CD14-positive monocyte (primary cell): ENCODE measurements at regions not wholly inside any gene's neighbourhood (a gene's known extent, or its start where the extent isn't known, plus 50 kb on each side); places are given as distances from the start of the nearest gene placed in this dataset.

Experiments used
- DNase-seq, 3 donors: peaks; one replicate each; pipeline ENCODE4 v3.0.0-alpha.2; 2011 to 2022
- H2AFZ ChIP-seq: 2 replicates; pipeline ENCODE4 v1.6.0; 2012; ENCODE audit warnings: mild to moderate bottlenecking, low read depth, low read length, inconsistent platforms; ENCODE audit not compliant: insufficient read depth, poor library complexity, severe bottlenecking
- H3K27ac ChIP-seq, 2 donors: 1 replicate in 1 of 2; 2 replicates in 1 of 2; pipeline ENCODE4 v1.5.1; 2012 to 2013; ENCODE audit warnings: low read length in 2 of 2, control low read depth in 1 of 2, inconsistent platforms in 1 of 2, low read depth in 1 of 2, mild to moderate bottlenecking in 1 of 2
- H3K27me3 ChIP-seq, 2 donors: one replicate each; pipeline versions ENCODE4 v1.6.0 to v1.6.1; 2011 to 2013; ENCODE audit warnings: low read length in 2 of 2; ENCODE audit not compliant: control insufficient read depth in 2 of 2, insufficient read depth in 2 of 2
- H3K36me3 ChIP-seq, 2 donors: replicated peaks in 1 of 2; 1 replicate in 1 of 2; 2 replicates in 1 of 2; pipeline versions ENCODE4 v1.5.1 to v1.6.1; 2012 to 2013; ENCODE audit warnings: low read length in 2 of 2, control low read depth in 1 of 2, inconsistent platforms in 1 of 2, mild to moderate bottlenecking in 1 of 2; ENCODE audit not compliant: insufficient read depth in 2 of 2, control insufficient read depth in 1 of 2
- H3K4me1 ChIP-seq, 2 donors: 1 replicate in 1 of 2; 2 replicates in 1 of 2; pipeline versions ENCODE4 v1.5.1 to v1.6.1; 2012 to 2013; ENCODE audit warnings: low read length in 2 of 2, control low read depth in 1 of 2, inconsistent platforms in 1 of 2, mild to moderate bottlenecking in 1 of 2, moderate library complexity in 1 of 2; ENCODE audit not compliant: insufficient read depth in 2 of 2, control insufficient read depth in 1 of 2
- H3K4me2 ChIP-seq: replicated peaks from 2 replicates; pipeline ENCODE3; 2012; ENCODE audit warnings: low read length, moderate library complexity, mild to moderate bottlenecking; ENCODE audit not compliant: poor library complexity, severe bottlenecking; ENCODE audit errors: extremely low read depth
- H3K4me3 ChIP-seq, 3 experiments: fragments of 200-600 bp in 1 of 3; sonication (generic) in 1 of 3; replicated peaks in 1 of 3; 1 replicate in 2 of 3; 2 replicates in 1 of 3; pipeline ENCODE4 v1.5.1; 2011 to 2013; ENCODE audit warnings: low read length in 3 of 3, mild to moderate bottlenecking in 3 of 3, control low read depth in 2 of 3, low read depth in 2 of 3, inconsistent platforms in 1 of 3, moderate library complexity in 1 of 3
- H3K79me2 ChIP-seq: 2 replicates; pipeline ENCODE4 v1.6.0; 2012; ENCODE audit warnings: mild to moderate bottlenecking, control low read depth, inconsistent platforms, low read length, moderate library complexity; ENCODE audit not compliant: insufficient read depth
- H3K9ac ChIP-seq: 2 replicates; pipeline ENCODE4 v1.6.0; 2017; ENCODE audit warnings: low read length, mild to moderate bottlenecking; ENCODE audit not compliant: insufficient read depth, poor library complexity, severe bottlenecking
- H3K9me3 ChIP-seq, 2 donors: replicated peaks in 1 of 2; 1 replicate in 1 of 2; 2 replicates in 1 of 2; pipeline versions ENCODE4 v1.5.1 to v1.6.1; 2012 to 2013; ENCODE audit warnings: low read length in 2 of 2, control low read depth in 1 of 2; ENCODE audit not compliant: control insufficient read depth in 1 of 2, insufficient read depth in 1 of 2
- H4K20me1 ChIP-seq: 2 replicates; pipeline ENCODE4 v1.6.0; 2012; ENCODE audit warnings: mild to moderate bottlenecking, low read length, control low read depth, moderate library complexity; ENCODE audit not compliant: insufficient read depth
- H3K27ac Mint-ChIP-seq, 7 donors: one replicate each; pipeline ENCODE4 v1.8.0; 2020; ENCODE audit warnings: mild to moderate bottlenecking in 7 of 7, mixed read lengths in 7 of 7, moderate library complexity in 6 of 7, inconsistent platforms in 2 of 7
- H3K27me3 Mint-ChIP-seq, 3 donors: one replicate each; pipeline ENCODE4 v1.8.0; 2021 to 2022; ENCODE audit warnings: low read depth in 3 of 3, mild to moderate bottlenecking in 3 of 3, mixed read lengths in 3 of 3, moderate library complexity in 3 of 3, inconsistent platforms in 1 of 3
- H3K36me3 Mint-ChIP-seq, 2 donors: one replicate each; pipeline ENCODE4 v1.8.0; 2020; ENCODE audit warnings: mixed read lengths in 2 of 2, inconsistent platforms in 1 of 2, mild to moderate bottlenecking in 1 of 2
- H3K4me1 Mint-ChIP-seq: one replicate; pipeline ENCODE4 v1.8.0; 2020; ENCODE audit warnings: mild to moderate bottlenecking, mixed read lengths
- H3K4me3 Mint-ChIP-seq, 2 donors: one replicate each; pipeline ENCODE4 v1.8.0; 2020; ENCODE audit warnings: mild to moderate bottlenecking in 2 of 2, mixed read lengths in 2 of 2, moderate library complexity in 1 of 2
- H3K9me3 Mint-ChIP-seq, 7 donors: one replicate each; pipeline ENCODE4 v1.8.0; 2020 to 2022; ENCODE audit warnings: mixed read lengths in 7 of 7, mild to moderate bottlenecking in 6 of 7, moderate library complexity in 6 of 7, inconsistent platforms in 2 of 7
- CTCF ChIP-seq: fragments of 200-600 bp; IDR thresholded peaks from one replicate; pipeline ENCODE4 v1.8.0; 2022; ENCODE audit warnings: antibody characterized with exemption, mild to moderate bottlenecking
- WGBS: methylation state at CpG from one replicate; pipeline ENCODE4 v1.1.5; 2013; ENCODE audit warnings: missing lambda C conversion rate; ENCODE audit not compliant: insufficient coverage; 5-methylcytosine and 5-hydroxymethylcytosine counted together
- intact Hi-C, 2 donors: fragments of 100-400 bp; cut with micrococcal nuclease; formaldehyde crosslinking; loops; one replicate each; pipeline versions ENCODE4 v1.15.0 to v1.15.1; 2023

DNA sequence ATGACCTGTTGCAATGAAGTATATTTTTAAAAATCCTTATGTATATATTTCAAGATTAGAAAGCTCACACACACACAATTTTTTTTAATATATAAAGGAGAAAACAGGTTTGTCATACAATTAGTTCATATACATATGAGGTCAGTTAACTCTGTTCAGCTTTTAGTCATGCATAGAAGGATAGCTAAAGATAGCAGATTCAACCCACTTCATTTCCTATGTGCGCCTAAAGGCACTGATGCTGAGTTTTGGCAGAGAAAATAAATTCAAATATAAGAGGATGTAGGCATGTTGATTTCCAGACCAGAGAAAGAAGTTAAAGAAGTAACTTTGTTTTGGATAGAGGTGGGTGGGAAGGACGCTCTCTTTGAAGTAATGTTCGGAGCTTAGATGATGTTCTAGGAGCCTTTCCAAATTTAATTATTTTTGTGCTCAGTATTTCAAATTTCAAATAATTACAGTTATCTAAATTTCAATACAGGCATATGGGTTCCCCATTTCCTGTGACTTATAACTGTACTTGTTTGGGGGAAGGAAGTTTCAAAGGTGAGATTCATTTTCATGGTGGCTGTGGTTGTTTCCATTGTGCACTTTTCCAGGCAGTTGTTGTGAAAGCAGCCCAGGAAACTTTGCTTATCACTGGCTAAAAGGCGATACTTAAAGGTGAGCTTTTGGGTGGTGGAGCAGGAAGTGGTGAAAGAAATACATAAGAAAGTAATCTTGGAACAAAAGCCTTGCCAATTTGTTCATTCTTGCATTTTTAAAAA is 523.4 kb upstream of the FANCL start:
- Histone ChIP-seq H3K4me1 (no peaks in the 10 kb centered on the region), H3K27ac (no peak overlapping the region), H3K79me2 (no peaks in the 10 kb centered on the region), H3K36me3 (no peaks in the 10 kb centered on the region), H3K9ac (no peak overlapping the region), H4K20me1 (no peaks in the 10 kb centered on the region), H2AFZ (peak overlapping the region; percentile 41), H3K4me2 (no peak overlapping the region), H3K27me3 (no peaks in the 10 kb centered on the region), H3K9me3 (no peaks in the 10 kb centered on the region), H3K4me3 (no peak overlapping the region)
- Mint-ChIP-seq H3K4me1 (peaks cover 19% of the 10 kb centered on the region), H3K36me3 (no peaks in the 10 kb centered on the region), H3K27ac (no peak overlapping the region), H3K27me3 (peaks cover 0 to 2% (median 2%) of the 10 kb centered on the region in 3 donors), H3K4me3 (no peak overlapping the region), H3K9me3 (no peaks in the 10 kb centered on the region)
- WGBS: no CpG with 5 or more reads among the region's 4 CpGs
- intact Hi-C loops: loop anchor here in 1 of 2 donors (5.0 kb wide), 1 partner anchor 1818 kb away; no protein-coding TSS in a partner anchor
- no peak for DNase-seq
- no peak for TF ChIP-seq CTCF

- H3K4me1 Mint-ChIP-seq: peaks cover 15% of the 10 kb centered on the region
- no peaks in the 10 kb centered on the region for H3K9me3 Mint-ChIP-seq
- no peak overlapping the region for H3K9ac ChIP-seq
- no peak overlapping the region for H3K4me3 ChIP-seq
- no peaks in the 10 kb centered on the region for H3K9me3 ChIP-seq
- no peak overlapping the region for H3K27ac Mint-ChIP-seq
- H3K27me3 Mint-ChIP-seq: peaks cover 0 to 2% (median 0%) of the 10 kb centered on the region in 3 donors
- H3K79me2 ChIP-seq: no peaks in the 10 kb centered on the region
- H3K36me3 Mint-ChIP-seq: no peaks in the 10 kb centered on the region
- no peaks in the 10 kb centered on the region for H4K20me1 ChIP-seq
- DNase-seq: peak; percentile 15 to 38 (median 29)
- H3K36me3 ChIP-seq: no peaks in the 10 kb centered on the region
- H3K4me2 ChIP-seq: no peak overlapping the region
- H3K4me3 Mint-ChIP-seq: no peak overlapping the region
- no peak overlapping the region for H2AFZ ChIP-seq
- peak; percentile 73 for TF ChIP-seq CTCF
- 0% methylated on average over 1 of the region's 5 CpGs for WGBS
- H3K27ac ChIP-seq: no peak overlapping the region
- intact Hi-C loops: loop anchor here in 1 of 2 donors (5.0 kb wide), 1 partner anchor 1820 kb away; no protein-coding TSS in a partner anchor
- H3K27me3 ChIP-seq: no peaks in the 10 kb centered on the region
- H3K4me1 ChIP-seq: no peaks in the 10 kb centered on the region
These were observed 521.2 kb upstream of the FANCL start for GRCh38 chr2:58762176-58762781.
